ENCODE measurements at regions not wholly inside any gene's neighbourhood (a gene's known extent, or its start where the extent isn't known, plus 50 kb on each side); places are given as distances from the start of the nearest gene placed in this dataset.

DNA sequence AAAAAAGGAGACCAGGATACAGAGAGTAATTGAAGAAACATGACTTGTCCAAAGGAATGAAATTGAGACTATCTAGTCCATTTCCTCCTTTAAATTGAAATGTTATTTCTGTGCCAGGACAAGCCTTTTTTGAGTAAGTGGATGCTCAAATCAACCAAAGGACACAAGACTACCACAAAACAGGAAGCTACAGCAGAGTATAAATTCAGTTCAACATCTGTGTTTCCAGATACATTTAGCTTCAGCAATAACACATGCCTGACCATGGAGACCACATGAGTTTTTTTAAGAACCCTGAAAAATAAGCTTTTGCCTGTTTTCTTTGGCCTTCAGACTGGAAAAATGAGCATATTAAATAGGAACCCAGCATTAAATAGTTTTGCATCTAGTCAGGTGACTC, 707.5 kb downstream of the ZWINT start:
- no peak overlapping the region for H3K4me3 ChIP-seq
- H3F3A ChIP-seq (ENCODE audit: insufficient read depth, low read depth) = no peaks in the 10 kb centered on the region
- ChIA-PET CTCF (no interaction called here), POLR2A (ENCODE audit: unreplicated experiment) (no interaction called here)
- no peak overlapping the region for H2AFZ ChIP-seq
- no peaks in the 10 kb centered on the region for H3K9me2 ChIP-seq (ENCODE audit: insufficient read depth)
- no peaks in the 10 kb centered on the region for H3K79me2 ChIP-seq (ENCODE audit: low read depth)
- H3K27ac ChIP-seq = no peak overlapping the region
- no peaks in the 10 kb centered on the region for H3K36me3 ChIP-seq (ENCODE audit: low read depth)
- TF ChIP-seq, protein P1, sequence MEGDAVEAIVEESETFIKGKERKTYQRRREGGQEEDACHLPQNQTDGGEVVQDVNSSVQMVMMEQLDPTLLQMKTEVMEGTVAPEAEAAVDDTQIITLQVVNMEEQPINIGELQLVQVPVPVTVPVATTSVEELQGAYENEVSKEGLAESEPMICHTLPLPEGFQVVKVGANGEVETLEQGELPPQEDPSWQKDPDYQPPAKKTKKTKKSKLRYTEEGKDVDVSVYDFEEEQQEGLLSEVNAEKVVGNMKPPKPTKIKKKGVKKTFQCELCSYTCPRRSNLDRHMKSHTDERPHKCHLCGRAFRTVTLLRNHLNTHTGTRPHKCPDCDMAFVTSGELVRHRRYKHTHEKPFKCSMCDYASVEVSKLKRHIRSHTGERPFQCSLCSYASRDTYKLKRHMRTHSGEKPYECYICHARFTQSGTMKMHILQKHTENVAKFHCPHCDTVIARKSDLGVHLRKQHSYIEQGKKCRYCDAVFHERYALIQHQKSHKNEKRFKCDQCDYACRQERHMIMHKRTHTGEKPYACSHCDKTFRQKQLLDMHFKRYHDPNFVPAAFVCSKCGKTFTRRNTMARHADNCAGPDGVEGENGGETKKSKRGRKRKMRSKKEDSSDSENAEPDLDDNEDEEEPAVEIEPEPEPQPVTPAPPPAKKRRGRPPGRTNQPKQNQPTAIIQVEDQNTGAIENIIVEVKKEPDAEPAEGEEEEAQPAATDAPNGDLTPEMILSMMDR (conservative IDR thresholded peaks at IDR 0.05) = no peak
- no peak overlapping the region for H3K4me2 ChIP-seq
- intact Hi-C loops (cut with micrococcal nuclease; ENCODE audit: unreplicated experiment) = no loop called here
- DNase-seq = no peak
- no TSS peak for BruUV-seq (replicated peaks)
- no peaks in the 10 kb centered on the region for H3K4me1 ChIP-seq (replicated peaks; ENCODE audit: insufficient read depth)
- H3K9me3 ChIP-seq (ENCODE audit: insufficient read depth, low read depth) = no peaks in the 10 kb centered on the region
- H4K20me1 ChIP-seq (ENCODE audit: insufficient read depth) = no peaks in the 10 kb centered on the region
- no peaks in the 10 kb centered on the region for H3K27me3 ChIP-seq (ENCODE audit: insufficient read depth, low read depth)

DNA sequence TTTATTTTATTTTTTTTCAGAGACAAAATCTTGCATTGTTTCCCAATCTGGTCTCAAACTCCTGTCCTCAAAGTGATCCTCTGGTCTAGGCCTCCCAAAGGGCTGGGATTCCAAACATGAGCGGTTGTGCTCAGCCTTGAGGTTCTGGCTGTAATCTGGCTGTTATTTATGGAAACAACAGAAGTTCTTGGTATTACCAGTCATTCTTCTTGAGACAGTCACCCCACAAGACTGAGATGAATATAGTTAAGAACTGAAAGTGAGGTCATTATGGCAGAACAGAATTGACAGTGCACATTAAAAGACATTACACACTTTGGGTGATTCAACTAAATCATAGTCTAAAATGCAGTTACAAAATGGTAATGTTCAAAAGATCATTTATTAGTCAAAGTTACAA, 719.5 kb downstream of the ZWINT start:
- DNase-seq = no peak
- Histone ChIP-seq H3K4me1 (replicated peaks; ENCODE audit: insufficient read depth) (no peaks in the 10 kb centered on the region), H3K9me3 (ENCODE audit: insufficient read depth, low read depth) (no peaks in the 10 kb centered on the region), H4K20me1 (ENCODE audit: insufficient read depth) (no peaks in the 10 kb centered on the region), H3K36me3 (ENCODE audit: low read depth) (no peaks in the 10 kb centered on the region), H3K4me2 (no peak overlapping the region), H3K79me2 (ENCODE audit: low read depth) (no peaks in the 10 kb centered on the region), H3K27ac (no peak overlapping the region), H3K4me3 (no peak overlapping the region), H3F3A (ENCODE audit: insufficient read depth, low read depth) (no peaks in the 10 kb centered on the region), H3K9me2 (ENCODE audit: insufficient read depth) (no peaks in the 10 kb centered on the region), H2AFZ (no peak overlapping the region), H3K27me3 (ENCODE audit: insufficient read depth, low read depth) (no peaks in the 10 kb centered on the region)
- POLR2A ChIA-PET (ENCODE audit: unreplicated experiment) = no interaction called here
- intact Hi-C loops (cut with micrococcal nuclease; ENCODE audit: unreplicated experiment) = no loop called here
- CTCF ChIA-PET = interaction anchor here (0.6 kb wide), 1 partner anchor 1184 kb away, joined by 3 read pairs; no protein-coding TSS in a partner anchor
- BruUV-seq (replicated peaks) = no TSS peak
- TF ChIP-seq EZH2 (IDR thresholded peaks at IDR 0.05; ENCODE audit: low read depth) = no peak
- TF ChIP-seq, protein P1 (conservative IDR thresholded peaks at IDR 0.05) = no peak

DNA sequence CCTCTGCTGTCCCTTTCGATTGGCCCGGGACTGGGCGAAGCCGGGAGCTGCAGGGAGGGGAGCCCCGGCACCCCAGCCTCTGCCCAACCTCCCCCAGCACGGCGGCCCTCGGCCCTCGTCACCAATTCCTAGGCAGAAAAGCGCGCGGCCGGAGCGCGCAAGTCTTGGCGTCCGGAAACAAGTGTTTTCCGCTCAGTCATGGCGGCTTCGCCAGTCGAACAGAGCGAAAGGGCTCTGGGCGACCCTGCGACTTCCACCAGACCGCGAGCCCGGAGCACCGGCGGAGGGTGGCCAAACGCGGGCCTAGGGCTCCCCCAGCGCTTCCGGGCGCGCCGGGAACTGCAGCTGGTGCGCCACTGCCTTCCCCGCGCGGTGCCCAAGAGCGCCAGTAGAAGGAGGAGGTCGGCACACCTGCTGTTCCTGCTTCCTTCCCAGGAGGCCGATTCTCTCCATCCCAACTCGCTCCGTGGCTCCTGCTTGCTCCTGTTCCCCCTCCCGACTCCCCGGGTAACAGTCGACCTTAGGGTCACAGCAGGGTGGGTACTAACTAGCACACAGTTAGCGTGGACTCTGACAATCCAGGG, 729.9 kb downstream of the ZWINT start:
- Histone ChIP-seq H2AFZ (peak overlapping the region; percentile 92), H3K4me1 (replicated peaks; ENCODE audit: insufficient read depth) (no peaks in the 10 kb centered on the region; the same call in 1 of the 2 replicates), H3K27ac (no peak overlapping the region), H3K9me3 (ENCODE audit: insufficient read depth, low read depth) (no peaks in the 10 kb centered on the region), H3K79me2 (ENCODE audit: low read depth) (no peaks in the 10 kb centered on the region), H3K9me2 (ENCODE audit: insufficient read depth) (no peaks in the 10 kb centered on the region), H4K20me1 (ENCODE audit: insufficient read depth) (no peaks in the 10 kb centered on the region), H3K36me3 (ENCODE audit: low read depth) (no peaks in the 10 kb centered on the region), H3K4me2 (peak overlapping the region; percentile 80), H3K4me3 (peak overlapping the region; percentile 53; the same call in 1 of the 2 replicates), H3F3A (ENCODE audit: insufficient read depth, low read depth) (no peaks in the 10 kb centered on the region), H3K27me3 (ENCODE audit: insufficient read depth, low read depth) (no peaks in the 10 kb centered on the region)
- no TSS peak for BruUV-seq (replicated peaks)
- POLR2A ChIA-PET (ENCODE audit: unreplicated experiment) = no interaction called here
- TF ChIP-seq, protein P1 (conservative IDR thresholded peaks at IDR 0.05) = peak; percentile 77
- TF ChIP-seq EZH2 (IDR thresholded peaks at IDR 0.05; ENCODE audit: low read depth) = no peak
- peak; percentile 35 to 80 for DNase-seq
- intact Hi-C loops (cut with micrococcal nuclease; ENCODE audit: unreplicated experiment) = loop anchor here (10.0 kb wide), 1 partner anchor 366 kb away; no protein-coding TSS in a partner anchor
- CTCF ChIA-PET = interaction anchor here (1.3 kb wide), 1 partner anchor 539 kb away, joined by 3 read pairs; no protein-coding TSS in a partner anchor
